ENCODE measurements at regions not wholly inside any gene's neighbourhood (a gene's known extent, or its start where the extent isn't known, plus 50 kb on each side); places are given as distances from the start of the nearest gene placed in this dataset.

DNA sequence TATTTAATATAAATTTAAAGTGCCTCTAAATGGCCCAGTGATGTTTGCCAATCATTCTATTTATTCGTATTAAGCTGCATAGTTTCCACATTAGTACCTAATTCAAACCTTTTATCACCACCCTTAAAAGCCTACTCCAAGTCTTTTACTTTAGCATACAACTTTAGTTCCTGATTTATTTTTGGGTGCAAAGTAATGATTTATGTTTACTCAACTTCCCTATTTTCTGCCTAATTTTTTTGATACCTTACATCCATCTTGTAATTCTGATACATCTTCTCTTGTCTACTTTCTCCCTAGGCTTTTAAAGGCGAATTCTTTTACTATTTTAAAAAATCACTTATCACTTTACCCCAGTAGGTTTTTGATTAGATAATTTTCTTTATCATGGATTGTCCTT lies 2651.1 kb upstream of the PCDH20 start:
- DNase-seq (ENCODE audit: low spot score): no peak
- no peaks in the 10 kb centered on the region for H3F3A ChIP-seq (replicated peaks; ENCODE audit: low read depth)
- H3K4me1 Mint-ChIP-seq: no peaks in the 10 kb centered on the region
- no peak overlapping the region for H2AFZ ChIP-seq
- H3K36me3 ChIP-seq (ENCODE audit: insufficient read depth): no peaks in the 10 kb centered on the region
- no peak overlapping the region for H3K27ac Mint-ChIP-seq
- H3K9me3 Mint-ChIP-seq: no peaks in the 10 kb centered on the region
- H3K79me2 ChIP-seq (replicated peaks; ENCODE audit: insufficient read depth): no peaks in the 10 kb centered on the region
- no peaks in the 10 kb centered on the region for H3K9me2 ChIP-seq (ENCODE audit: insufficient read depth)
- no peak overlapping the region for H3K4me2 ChIP-seq
- H3K4me3 Mint-ChIP-seq: no peak overlapping the region
- ATAC-seq: no peak
- H3K4me1 ChIP-seq (ENCODE audit: insufficient read depth): no peaks in the 10 kb centered on the region
- no peak overlapping the region for H3K27ac ChIP-seq (ENCODE audit: low read depth)
- no peaks in the 10 kb centered on the region for H3K27me3 ChIP-seq (ENCODE audit: insufficient read depth)
- H3K27me3 Mint-ChIP-seq (ENCODE audit: insufficient read depth, low read depth, poor library complexity): no peaks in the 10 kb centered on the region
- no peak for TF ChIP-seq ZNF114 (CRISPR knock-in tag; IDR thresholded peaks at IDR 0.05)
- no peak for TF ChIP-seq ZNF331 (CRISPR knock-in tag; IDR thresholded peaks at IDR 0.05; ENCODE audit: low read depth)
- TF ChIP-seq POLR2AphosphoS5 (IDR thresholded peaks at IDR 0.05; ENCODE audit: low read depth): no peak
- TF ChIP-seq, protein P1, sequence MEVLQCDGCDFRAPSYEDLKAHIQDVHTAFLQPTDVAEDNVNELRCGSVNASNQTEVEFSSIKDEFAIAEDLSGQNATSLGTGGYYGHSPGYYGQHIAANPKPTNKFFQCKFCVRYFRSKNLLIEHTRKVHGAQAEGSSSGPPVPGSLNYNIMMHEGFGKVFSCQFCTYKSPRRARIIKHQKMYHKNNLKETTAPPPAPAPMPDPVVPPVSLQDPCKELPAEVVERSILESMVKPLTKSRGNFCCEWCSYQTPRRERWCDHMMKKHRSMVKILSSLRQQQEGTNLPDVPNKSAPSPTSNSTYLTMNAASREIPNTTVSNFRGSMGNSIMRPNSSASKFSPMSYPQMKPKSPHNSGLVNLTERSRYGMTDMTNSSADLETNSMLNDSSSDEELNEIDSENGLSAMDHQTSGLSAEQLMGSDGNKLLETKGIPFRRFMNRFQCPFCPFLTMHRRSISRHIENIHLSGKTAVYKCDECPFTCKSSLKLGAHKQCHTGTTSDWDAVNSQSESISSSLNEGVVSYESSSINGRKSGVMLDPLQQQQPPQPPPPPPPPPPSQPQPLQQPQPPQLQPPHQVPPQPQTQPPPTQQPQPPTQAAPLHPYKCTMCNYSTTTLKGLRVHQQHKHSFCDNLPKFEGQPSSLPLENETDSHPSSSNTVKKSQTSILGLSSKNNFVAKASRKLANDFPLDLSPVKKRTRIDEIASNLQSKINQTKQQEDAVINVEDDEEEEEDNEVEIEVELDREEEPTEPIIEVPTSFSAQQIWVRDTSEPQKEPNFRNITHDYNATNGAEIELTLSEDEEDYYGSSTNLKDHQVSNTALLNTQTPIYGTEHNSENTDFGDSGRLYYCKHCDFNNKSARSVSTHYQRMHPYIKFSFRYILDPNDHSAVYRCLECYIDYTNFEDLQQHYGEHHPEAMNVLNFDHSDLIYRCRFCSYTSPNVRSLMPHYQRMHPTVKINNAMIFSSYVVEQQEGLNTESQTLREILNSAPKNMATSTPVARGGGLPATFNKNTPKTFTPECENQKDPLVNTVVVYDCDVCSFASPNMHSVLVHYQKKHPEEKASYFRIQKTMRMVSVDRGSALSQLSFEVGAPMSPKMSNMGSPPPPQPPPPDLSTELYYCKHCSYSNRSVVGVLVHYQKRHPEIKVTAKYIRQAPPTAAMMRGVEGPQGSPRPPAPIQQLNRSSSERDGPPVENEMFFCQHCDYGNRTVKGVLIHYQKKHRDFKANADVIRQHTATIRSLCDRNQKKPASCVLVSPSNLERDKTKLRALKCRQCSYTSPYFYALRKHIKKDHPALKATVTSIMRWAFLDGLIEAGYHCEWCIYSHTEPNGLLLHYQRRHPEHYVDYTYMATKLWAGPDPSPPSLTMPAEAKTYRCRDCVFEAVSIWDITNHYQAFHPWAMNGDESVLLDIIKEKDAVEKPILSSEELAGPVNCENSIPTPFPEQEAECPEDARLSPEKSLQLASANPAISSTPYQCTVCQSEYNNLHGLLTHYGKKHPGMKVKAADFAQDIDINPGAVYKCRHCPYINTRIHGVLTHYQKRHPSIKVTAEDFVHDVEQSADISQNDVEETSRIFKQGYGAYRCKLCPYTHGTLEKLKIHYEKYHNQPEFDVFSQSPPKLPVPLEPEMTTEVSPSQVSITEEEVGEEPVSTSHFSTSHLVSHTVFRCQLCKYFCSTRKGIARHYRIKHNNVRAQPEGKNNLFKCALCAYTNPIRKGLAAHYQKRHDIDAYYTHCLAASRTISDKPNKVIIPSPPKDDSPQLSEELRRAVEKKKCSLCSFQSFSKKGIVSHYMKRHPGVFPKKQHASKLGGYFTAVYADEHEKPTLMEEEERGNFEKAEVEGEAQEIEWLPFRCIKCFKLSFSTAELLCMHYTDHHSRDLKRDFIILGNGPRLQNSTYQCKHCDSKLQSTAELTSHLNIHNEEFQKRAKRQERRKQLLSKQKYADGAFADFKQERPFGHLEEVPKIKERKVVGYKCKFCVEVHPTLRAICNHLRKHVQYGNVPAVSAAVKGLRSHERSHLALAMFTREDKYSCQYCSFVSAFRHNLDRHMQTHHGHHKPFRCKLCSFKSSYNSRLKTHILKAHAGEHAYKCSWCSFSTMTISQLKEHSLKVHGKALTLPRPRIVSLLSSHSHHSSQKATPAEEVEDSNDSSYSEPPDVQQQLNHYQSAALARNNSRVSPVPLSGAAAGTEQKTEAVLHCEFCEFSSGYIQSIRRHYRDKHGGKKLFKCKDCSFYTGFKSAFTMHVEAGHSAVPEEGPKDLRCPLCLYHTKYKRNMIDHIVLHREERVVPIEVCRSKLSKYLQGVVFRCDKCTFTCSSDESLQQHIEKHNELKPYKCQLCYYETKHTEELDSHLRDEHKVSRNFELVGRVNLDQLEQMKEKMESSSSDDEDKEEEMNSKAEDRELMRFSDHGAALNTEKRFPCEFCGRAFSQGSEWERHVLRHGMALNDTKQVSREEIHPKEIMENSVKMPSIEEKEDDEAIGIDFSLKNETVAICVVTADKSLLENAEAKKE (CRISPR knock-in tag; IDR thresholded peaks at IDR 0.05): no peak
- TF ChIP-seq, protein P2, sequence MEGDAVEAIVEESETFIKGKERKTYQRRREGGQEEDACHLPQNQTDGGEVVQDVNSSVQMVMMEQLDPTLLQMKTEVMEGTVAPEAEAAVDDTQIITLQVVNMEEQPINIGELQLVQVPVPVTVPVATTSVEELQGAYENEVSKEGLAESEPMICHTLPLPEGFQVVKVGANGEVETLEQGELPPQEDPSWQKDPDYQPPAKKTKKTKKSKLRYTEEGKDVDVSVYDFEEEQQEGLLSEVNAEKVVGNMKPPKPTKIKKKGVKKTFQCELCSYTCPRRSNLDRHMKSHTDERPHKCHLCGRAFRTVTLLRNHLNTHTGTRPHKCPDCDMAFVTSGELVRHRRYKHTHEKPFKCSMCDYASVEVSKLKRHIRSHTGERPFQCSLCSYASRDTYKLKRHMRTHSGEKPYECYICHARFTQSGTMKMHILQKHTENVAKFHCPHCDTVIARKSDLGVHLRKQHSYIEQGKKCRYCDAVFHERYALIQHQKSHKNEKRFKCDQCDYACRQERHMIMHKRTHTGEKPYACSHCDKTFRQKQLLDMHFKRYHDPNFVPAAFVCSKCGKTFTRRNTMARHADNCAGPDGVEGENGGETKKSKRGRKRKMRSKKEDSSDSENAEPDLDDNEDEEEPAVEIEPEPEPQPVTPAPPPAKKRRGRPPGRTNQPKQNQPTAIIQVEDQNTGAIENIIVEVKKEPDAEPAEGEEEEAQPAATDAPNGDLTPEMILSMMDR (conservative IDR thresholded peaks at IDR 0.05; ENCODE audit: low read depth in 2 of 2): no peak
- no peak for TF ChIP-seq EZH2phosphoT487 (IDR thresholded peaks at IDR 0.05; ENCODE audit: unreplicated experiment)
- TF ChIP-seq NANOG (IDR thresholded peaks at IDR 0.05; ENCODE audit: borderline replicate concordance): no peak
- no peak for TF ChIP-seq JUNB (IDR thresholded peaks at IDR 0.05; ENCODE audit: unreplicated experiment)
- no peak for TF ChIP-seq STAT1 (IDR thresholded peaks at IDR 0.05; ENCODE audit: unreplicated experiment)
- TF ChIP-seq CREB1 (CRISPR knock-in tag; IDR thresholded peaks at IDR 0.05; ENCODE audit: low read depth): no peak
- H4K20me1 ChIP-seq (replicated peaks; ENCODE audit: insufficient read depth): no peaks in the 10 kb centered on the region
- no peak overlapping the region for H3K4me3 ChIP-seq
- H3K36me3 Mint-ChIP-seq (ENCODE audit: low read depth): no peaks in the 10 kb centered on the region

Measured in GM23338 (cell line).